ENCODE measurements at regions not wholly inside any gene's neighbourhood (a gene's known extent, or its start where the extent isn't known, plus 50 kb on each side); places are given as distances from the start of the nearest gene placed in this dataset.

DNA sequence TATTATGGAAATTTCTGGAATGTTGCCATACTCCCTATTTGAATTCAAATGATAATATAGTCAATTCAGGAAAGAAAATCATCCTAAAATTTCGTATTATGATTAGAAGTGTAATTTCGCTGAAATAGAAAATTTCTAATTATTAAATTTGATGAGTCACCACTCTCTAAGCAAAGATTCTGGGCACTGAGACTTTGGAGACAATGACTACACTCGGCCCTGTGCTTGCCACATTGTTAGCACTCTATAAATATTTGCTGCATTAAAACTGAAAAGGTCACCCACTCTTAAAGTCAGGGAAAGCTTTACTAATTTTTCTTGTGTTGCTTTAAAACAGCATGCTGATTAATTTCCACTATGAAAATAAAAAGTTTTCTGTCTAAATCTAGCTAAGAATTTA is 240.3 kb downstream of the TLE4 start:
- intact Hi-C loops (cut with DNase I, micrococcal nuclease): no loop called here
- TF ChIP-seq, protein P1, sequence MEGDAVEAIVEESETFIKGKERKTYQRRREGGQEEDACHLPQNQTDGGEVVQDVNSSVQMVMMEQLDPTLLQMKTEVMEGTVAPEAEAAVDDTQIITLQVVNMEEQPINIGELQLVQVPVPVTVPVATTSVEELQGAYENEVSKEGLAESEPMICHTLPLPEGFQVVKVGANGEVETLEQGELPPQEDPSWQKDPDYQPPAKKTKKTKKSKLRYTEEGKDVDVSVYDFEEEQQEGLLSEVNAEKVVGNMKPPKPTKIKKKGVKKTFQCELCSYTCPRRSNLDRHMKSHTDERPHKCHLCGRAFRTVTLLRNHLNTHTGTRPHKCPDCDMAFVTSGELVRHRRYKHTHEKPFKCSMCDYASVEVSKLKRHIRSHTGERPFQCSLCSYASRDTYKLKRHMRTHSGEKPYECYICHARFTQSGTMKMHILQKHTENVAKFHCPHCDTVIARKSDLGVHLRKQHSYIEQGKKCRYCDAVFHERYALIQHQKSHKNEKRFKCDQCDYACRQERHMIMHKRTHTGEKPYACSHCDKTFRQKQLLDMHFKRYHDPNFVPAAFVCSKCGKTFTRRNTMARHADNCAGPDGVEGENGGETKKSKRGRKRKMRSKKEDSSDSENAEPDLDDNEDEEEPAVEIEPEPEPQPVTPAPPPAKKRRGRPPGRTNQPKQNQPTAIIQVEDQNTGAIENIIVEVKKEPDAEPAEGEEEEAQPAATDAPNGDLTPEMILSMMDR (IDR thresholded peaks at IDR 0.05): no peak
- Histone ChIP-seq H3K27me3 (ENCODE audit: control insufficient read depth in 1 of 2, insufficient read depth in 2 of 2, low read length in 2 of 2) (no peaks in the 10 kb centered on the region), H3K27ac (ENCODE audit: low read depth in 1 of 2, low read length in 2 of 2) (no peak overlapping the region), H3K9me3 (ENCODE audit: control insufficient read depth in 1 of 2, insufficient read depth in 1 of 2, low read length in 2 of 2) (no peaks in the 10 kb centered on the region), H3K4me1 (ENCODE audit: insufficient read depth, low read length) (peaks cover 4% of the 10 kb centered on the region), H3K4me3 (ENCODE audit: low read length) (no peak overlapping the region), H3K36me3 (ENCODE audit: insufficient read depth, low read length) (no peaks in the 10 kb centered on the region)
- Mint-ChIP-seq H3K4me1 (ENCODE audit: low read depth) (peaks cover 30% of the 10 kb centered on the region), H3K27ac (no peak overlapping the region), H3K36me3 (ENCODE audit: low read depth) (no peaks in the 10 kb centered on the region), H3K27me3 (no peaks in the 10 kb centered on the region), H3K4me3 (peak overlapping the region; percentile 85), H3K9me3 (no peaks in the 10 kb centered on the region)
- CTCF ChIA-PET: no interaction called here
- DNase-seq (no peak), ATAC-seq (ENCODE audit: poor library complexity) (no peak)
- POLR2A ChIA-PET: no interaction called here

DNA sequence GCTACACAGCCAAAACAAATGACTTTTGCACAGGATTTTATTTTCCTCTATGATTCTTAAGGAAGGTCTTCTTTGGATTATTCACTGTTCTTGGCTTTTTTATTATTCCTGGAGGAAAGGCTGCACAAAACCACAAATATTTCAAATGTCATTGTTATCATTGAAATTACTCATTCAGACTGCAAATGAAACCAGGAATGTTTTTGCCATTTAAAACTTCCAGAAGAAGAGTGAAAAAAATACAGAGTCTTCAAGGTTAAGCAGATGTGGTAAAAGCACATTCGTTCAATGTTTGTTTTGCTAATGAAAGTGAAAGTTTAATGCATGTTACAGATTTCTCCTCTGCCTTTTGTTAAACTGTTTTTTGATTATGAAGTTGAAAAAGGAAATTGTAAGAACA is 238.2 kb downstream of the TLE4 start:
- POLR2A ChIA-PET: no interaction called here

DNA sequence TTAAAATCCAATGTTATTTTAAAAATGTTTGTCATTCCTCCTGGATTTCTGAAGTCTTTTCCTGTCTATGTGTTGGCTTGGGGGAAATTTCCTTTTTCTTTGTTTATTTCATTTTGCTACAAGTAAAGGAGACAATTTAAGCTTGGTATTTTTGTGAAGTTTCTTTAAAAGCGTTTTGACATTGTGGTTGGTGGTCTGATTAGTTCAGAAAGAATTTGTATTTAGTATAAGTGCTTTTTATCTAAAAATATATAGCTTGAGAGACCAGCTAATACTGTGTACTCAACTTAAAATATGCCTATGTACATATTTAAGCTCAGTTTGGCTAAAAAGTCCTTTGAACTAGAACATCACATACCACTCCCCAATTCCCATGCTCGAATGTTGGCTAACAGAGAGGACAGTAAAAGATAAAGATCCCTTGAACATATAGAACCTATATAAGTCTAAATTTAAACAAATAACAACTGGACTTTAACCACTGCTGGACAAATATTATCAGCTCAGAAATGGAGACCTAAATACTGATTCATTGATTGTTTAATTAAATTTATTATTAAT is 237.6 kb downstream of the TLE4 start:
- Mint-ChIP-seq H3K4me1 (ENCODE audit: low read depth) (peaks cover 30% of the 10 kb centered on the region), H3K9me3 (no peaks in the 10 kb centered on the region), H3K4me3 (no peak overlapping the region), H3K27me3 (no peaks in the 10 kb centered on the region), H3K36me3 (ENCODE audit: low read depth) (no peaks in the 10 kb centered on the region), H3K27ac (no peak overlapping the region)
- intact Hi-C loops (cut with DNase I, micrococcal nuclease): no loop called here
- no peak overlapping the region for H3K27ac ChIP-seq (ENCODE audit: low read depth in 1 of 2, low read length in 2 of 2)
- DNase-seq (no peak), ATAC-seq (ENCODE audit: poor library complexity) (no peak)
- no peaks in the 10 kb centered on the region for H3K27me3 ChIP-seq (ENCODE audit: control insufficient read depth in 1 of 2, insufficient read depth in 2 of 2, low read length in 2 of 2)
- TF ChIP-seq, protein P1 (IDR thresholded peaks at IDR 0.05): no peak
- no peaks in the 10 kb centered on the region for H3K9me3 ChIP-seq (ENCODE audit: control insufficient read depth in 1 of 2, insufficient read depth in 1 of 2, low read length in 2 of 2)
- no peak overlapping the region for H3K4me3 ChIP-seq (ENCODE audit: low read length)
- peaks cover 4% of the 10 kb centered on the region for H3K4me1 ChIP-seq (ENCODE audit: insufficient read depth, low read length)
- CTCF ChIA-PET: no interaction called here
- POLR2A ChIA-PET: no interaction called here
- H3K36me3 ChIP-seq (ENCODE audit: insufficient read depth, low read length): no peaks in the 10 kb centered on the region

More for the DNA sequence above, 238.2 kb downstream of the TLE4 start:
- peak in 1 of 14 experiments; percentile 9 for DNase-seq
- Histone ChIP-seq H3K27me3 (ENCODE audit: control insufficient read depth in 1 of 2, insufficient read depth in 2 of 2, low read length in 2 of 2) (no peaks in the 10 kb centered on the region), H3K9me3 (ENCODE audit: control insufficient read depth in 1 of 2, insufficient read depth in 1 of 2, low read length in 2 of 2) (no peaks in the 10 kb centered on the region), H3K4me1 (ENCODE audit: insufficient read depth, low read length) (peaks cover 4% of the 10 kb centered on the region), H3K4me3 (ENCODE audit: low read length) (no peak overlapping the region), H3K36me3 (ENCODE audit: insufficient read depth, low read length) (no peaks in the 10 kb centered on the region), H3K27ac (ENCODE audit: low read depth in 1 of 2, low read length in 2 of 2) (no peak overlapping the region)
- CTCF ChIA-PET: no interaction called here
- ATAC-seq (ENCODE audit: poor library complexity): no peak
- Mint-ChIP-seq H3K4me1 (ENCODE audit: low read depth) (peaks cover 30% of the 10 kb centered on the region), H3K27me3 (no peaks in the 10 kb centered on the region), H3K9me3 (no peaks in the 10 kb centered on the region), H3K4me3 (no peak overlapping the region), H3K27ac (no peak overlapping the region), H3K36me3 (ENCODE audit: low read depth) (no peaks in the 10 kb centered on the region)
- intact Hi-C loops (cut with DNase I, micrococcal nuclease): no loop called here
- TF ChIP-seq, protein P1 (IDR thresholded peaks at IDR 0.05): no peak

Data from CD4-positive, alpha-beta T cell (primary cell).